GM18858 (cell line): ENCODE measurements at regions not wholly inside any gene's neighbourhood (a gene's known extent, or its start where the extent isn't known, plus 50 kb on each side); places are given as distances from the start of the nearest gene placed in this dataset.

Experiments
- ATAC-seq: cut with Tn5 transposase; IDR thresholded peaks from one replicate; pipeline ENCODE4 v1.9.1; 2021; ENCODE audit not compliant: unreplicated experiment

GRCh38 chr9:12065050-12065449 is 628.1 kb upstream of the TYRP1 start:
- ATAC-seq = no peak

GRCh38 chr9:12065686-12066085 is 627.5 kb upstream of the TYRP1 start:
- no peak for ATAC-seq

- no peak for ATAC-seq
Measured at GRCh38 chr9:12066455-12067035, 626.6 kb upstream of the TYRP1 start.

GRCh38 chr9:12069366-12069765 is 623.8 kb upstream of the TYRP1 start:
- ATAC-seq = no peak

- no peak for ATAC-seq
Measured at GRCh38 chr9:12085399-12085798, 607.8 kb upstream of the TYRP1 start.

- no peak for ATAC-seq
Measured at GRCh38 chr9:12091865-12092527, 601.2 kb upstream of the TYRP1 start.

- no peak for ATAC-seq
Measured at GRCh38 chr9:12094046-12094445, 599.1 kb upstream of the TYRP1 start.

- no peak for ATAC-seq
Measured at GRCh38 chr9:12095931-12096330, 597.3 kb upstream of the TYRP1 start.

- ATAC-seq = no peak
Measured at GRCh38 chr9:12133416-12133815, 559.8 kb upstream of the TYRP1 start.

- no peak for ATAC-seq
Measured at GRCh38 chr9:12141422-12141821, 551.8 kb upstream of the TYRP1 start.

- ATAC-seq = no peak
Measured at GRCh38 chr9:12155401-12156134, 537.6 kb upstream of the TYRP1 start.

GRCh38 chr9:12162181-12162815 is 530.9 kb upstream of the TYRP1 start:
- ATAC-seq = no peak

- no peak for ATAC-seq
Measured at GRCh38 chr9:12163723-12164458, 529.3 kb upstream of the TYRP1 start.

GRCh38 chr9:12166518-12166917 is 526.7 kb upstream of the TYRP1 start:
- ATAC-seq = no peak

- no peak for ATAC-seq
Measured at GRCh38 chr9:12170456-12170855, 522.7 kb upstream of the TYRP1 start.

- ATAC-seq = no peak
Measured at GRCh38 chr9:12178634-12179033, 514.6 kb upstream of the TYRP1 start.

- ATAC-seq = no peak
Measured at GRCh38 chr9:12182806-12183205, 510.4 kb upstream of the TYRP1 start.

GRCh38 chr9:12183321-12183720 is 509.9 kb upstream of the TYRP1 start:
- ATAC-seq = no peak

GRCh38 chr9:12185856-12186255 is 507.3 kb upstream of the TYRP1 start:
- ATAC-seq = no peak

GRCh38 chr9:12191630-12192029 is 501.6 kb upstream of the TYRP1 start:
- no peak for ATAC-seq

GRCh38 chr9:12194731-12195130 is 498.5 kb upstream of the TYRP1 start:
- no peak for ATAC-seq
